OCI-LY3 (cell line): ENCODE measurements at regions not wholly inside any gene's neighbourhood (a gene's known extent, or its start where the extent isn't known, plus 50 kb on each side); places are given as distances from the start of the nearest gene placed in this dataset.

ENCODE experiments used
- H2AFZ ChIP-seq: fragments of 200-600, 300-600 bp; shearing (Covaris generic); 2 replicates; pipeline ENCODE4 v1.6.0; 2014; ENCODE audit warnings: antibody characterized with exemption, low read depth, low read length
- H3K27ac ChIP-seq: fragments of 200-600, 300-600 bp; sonication (generic); 2 replicates; pipeline ENCODE4 v1.5.1; 2014; ENCODE audit warnings: mild to moderate bottlenecking, low read length, moderate library complexity, mixed read lengths
- H3K27me3 ChIP-seq: fragments of 200-600, 300-600 bp; sonication (generic); 2 replicates; pipeline ENCODE4 v1.6.1; 2014; ENCODE audit warnings: low read depth, low read length, mixed read lengths
- H3K36me3 ChIP-seq: fragments of 200-600, 300-600 bp; sonication (generic); replicated peaks from 2 replicates; pipeline ENCODE3; 2014; ENCODE audit warnings: low read depth, low read length, mixed read lengths
- H3K4me1 ChIP-seq: fragments of 300-600, 200-600 bp; sonication (generic); 2 replicates; pipeline ENCODE4 v1.6.1; 2014; ENCODE audit warnings: low read length, mixed read lengths
- H3K4me2 ChIP-seq: fragments of 200-600, 300-600 bp; sonication (generic); 2 replicates; pipeline ENCODE4 v1.6.1; 2014; ENCODE audit warnings: low read length, mixed read lengths
- H3K4me3 ChIP-seq: fragments of 300-600, 200-600 bp; sonication (generic); 2 replicates; pipeline ENCODE4 v1.5.1; 2014; ENCODE audit warnings: antibody characterized with exemption, mild to moderate bottlenecking, low read length, moderate library complexity
- H3K79me2 ChIP-seq: fragments of 300-600, 200-600 bp; shearing (Covaris generic); 2 replicates; pipeline ENCODE4 v1.6.1; 2014; ENCODE audit warnings: mild to moderate bottlenecking, low read length, mixed read lengths
- H3K9ac ChIP-seq: fragments of 300-600, 200-600 bp; shearing (Covaris generic); 2 replicates; pipeline ENCODE4 v1.6.0; 2014; ENCODE audit warnings: mild to moderate bottlenecking, low read length, moderate library complexity
- H3K9me3 ChIP-seq: fragments of 200-600, 300-600 bp; shearing (Covaris generic); 2 replicates; pipeline ENCODE4 v1.6.1; 2014; ENCODE audit warnings: low read length, mixed read lengths; ENCODE audit not compliant: insufficient read depth
- H4K20me1 ChIP-seq: fragments of 200-600, 300-600 bp; sonication (generic); 2 replicates; pipeline ENCODE4 v1.6.1; 2016; ENCODE audit warnings: low read length, mixed read lengths; ENCODE audit not compliant: insufficient read depth
- CTCF ChIP-seq: fragments of 200-600, 300-600 bp; sonication (generic); IDR thresholded peaks from 2 replicates; pipeline ENCODE4 v1.5.1; 2014; ENCODE audit warnings: antibody characterized with exemption, low read length, low read depth
- EZH2phosphoT487 ChIP-seq: fragments of 200-600 bp; shearing (Covaris generic); IDR thresholded peaks from 2 replicates; pipeline ENCODE4 v1.6.1; 2018; ENCODE audit warnings: antibody characterized with exemption, mixed run types, low read depth

GRCh38 chr2:182530636-182531035 lies 103.8 kb upstream of the PDE1A start:
- no peak overlapping the region for H3K9ac ChIP-seq
- no peak overlapping the region for H3K4me2 ChIP-seq
- H3K36me3 ChIP-seq: no peaks in the 10 kb centered on the region
- TF ChIP-seq EZH2phosphoT487: no peak
- no peak for TF ChIP-seq CTCF
- no peaks in the 10 kb centered on the region for H3K27me3 ChIP-seq
- H3K4me3 ChIP-seq: no peak overlapping the region
- no peaks in the 10 kb centered on the region for H3K9me3 ChIP-seq
- H4K20me1 ChIP-seq: no peaks in the 10 kb centered on the region
- H3K27ac ChIP-seq: no peak overlapping the region
- H3K79me2 ChIP-seq: no peaks in the 10 kb centered on the region
- no peaks in the 10 kb centered on the region for H3K4me1 ChIP-seq
- H2AFZ ChIP-seq: no peak overlapping the region

- Histone ChIP-seq H3K27me3 (no peaks in the 10 kb centered on the region), H3K79me2 (no peaks in the 10 kb centered on the region), H3K9ac (no peak overlapping the region), H3K4me1 (peaks cover 18% of the 10 kb centered on the region), H4K20me1 (no peaks in the 10 kb centered on the region), H3K4me2 (no peak overlapping the region), H3K36me3 (no peaks in the 10 kb centered on the region), H3K4me3 (no peak overlapping the region), H3K27ac (no peak overlapping the region), H2AFZ (no peak overlapping the region), H3K9me3 (no peaks in the 10 kb centered on the region)
- no peak for TF ChIP-seq CTCF
- TF ChIP-seq EZH2phosphoT487: no peak
Observed at GRCh38 chr2:182540252-182540651, 113.4 kb upstream of the PDE1A start.

GRCh38 chr2:182541268-182541667 lies 114.4 kb upstream of the PDE1A start:
- H3K27ac ChIP-seq: no peak overlapping the region
- H3K27me3 ChIP-seq: no peaks in the 10 kb centered on the region
- H4K20me1 ChIP-seq: no peaks in the 10 kb centered on the region
- H3K9me3 ChIP-seq: no peaks in the 10 kb centered on the region
- H3K4me3 ChIP-seq: no peak overlapping the region
- no peak for TF ChIP-seq CTCF
- TF ChIP-seq EZH2phosphoT487: no peak
- H3K9ac ChIP-seq: no peak overlapping the region
- no peaks in the 10 kb centered on the region for H3K79me2 ChIP-seq
- H3K4me1 ChIP-seq: peaks cover 28% of the 10 kb centered on the region
- no peak overlapping the region for H2AFZ ChIP-seq
- no peak overlapping the region; the same call in 1 of the 2 replicates for H3K4me2 ChIP-seq
- no peaks in the 10 kb centered on the region for H3K36me3 ChIP-seq

- H3K36me3 ChIP-seq: no peaks in the 10 kb centered on the region
- no peak overlapping the region for H3K4me2 ChIP-seq
- TF ChIP-seq CTCF: no peak
- TF ChIP-seq EZH2phosphoT487: no peak
- no peaks in the 10 kb centered on the region for H3K9me3 ChIP-seq
- no peak overlapping the region for H3K27ac ChIP-seq
- no peak overlapping the region for H3K4me3 ChIP-seq
- H3K9ac ChIP-seq: no peak overlapping the region
- H2AFZ ChIP-seq: no peak overlapping the region
- H3K27me3 ChIP-seq: no peaks in the 10 kb centered on the region
- H3K4me1 ChIP-seq: peaks cover 31% of the 10 kb centered on the region
- no peaks in the 10 kb centered on the region for H3K79me2 ChIP-seq
- H4K20me1 ChIP-seq: no peaks in the 10 kb centered on the region
Observed at GRCh38 chr2:182542501-182543258, 115.8 kb upstream of the PDE1A start.
